Activated CD4-positive, alpha-beta T cell treated with anti-CD3 and anti-CD28 coated beads, Interleukin-2, amount 50 U/mL, for 16 hours (primary cell): ENCODE measurements at regions not wholly inside any gene's neighbourhood (a gene's known extent, or its start where the extent isn't known, plus 50 kb on each side); places are given as distances from the start of the nearest gene placed in this dataset.

Experiments used
- DNase-seq: peaks from one replicate; pipeline ENCODE4 v3.0.0-alpha.2; 2020

GRCh38 chr5:98638111-98638510, 135.4 kb upstream of the RGMB start:
- no peak for DNase-seq

GRCh38 chr5:98638701-98639100, 134.8 kb upstream of the RGMB start:
- DNase-seq, result no peak

- no peak for DNase-seq
Measured at GRCh38 chr5:98639274-98639673, 134.2 kb upstream of the RGMB start.

- no peak for DNase-seq
Measured at GRCh38 chr5:98641671-98642070, 131.8 kb upstream of the RGMB start.

GRCh38 chr5:98643569-98643968, 129.9 kb upstream of the RGMB start:
- no peak for DNase-seq

GRCh38 chr5:98651715-98652114, 121.7 kb upstream of the RGMB start:
- DNase-seq, result no peak

- no peak for DNase-seq
Measured at GRCh38 chr5:98656125-98656795, 117.2 kb upstream of the RGMB start.

GRCh38 chr5:98656796-98657195, 116.7 kb upstream of the RGMB start:
- DNase-seq, result no peak

- DNase-seq, result no peak
Measured at GRCh38 chr5:98657559-98657958, 115.9 kb upstream of the RGMB start.

GRCh38 chr5:98663521-98663920, 109.9 kb upstream of the RGMB start:
- no peak for DNase-seq

- no peak for DNase-seq
Measured at GRCh38 chr5:98664736-98665135, 108.7 kb upstream of the RGMB start.

GRCh38 chr5:98679963-98680362, 93.5 kb upstream of the RGMB start:
- no peak for DNase-seq

- no peak for DNase-seq
Measured at GRCh38 chr5:98690002-98690401, 83.5 kb upstream of the RGMB start.

- DNase-seq, result no peak
Measured at GRCh38 chr5:98694902-98695301, 78.6 kb upstream of the RGMB start.

- no peak for DNase-seq
Measured at GRCh38 chr5:98698359-98698758, 75.1 kb upstream of the RGMB start.

GRCh38 chr5:98700730-98701129, 72.7 kb upstream of the RGMB start:
- DNase-seq, result no peak

GRCh38 chr5:98705841-98706240, 67.6 kb upstream of the RGMB start:
- DNase-seq, result no peak

GRCh38 chr5:98709681-98710080, 63.8 kb upstream of the RGMB start:
- no peak for DNase-seq

GRCh38 chr5:98713027-98713426, 60.4 kb upstream of the RGMB start:
- no peak for DNase-seq

- DNase-seq, result no peak
Measured at GRCh38 chr5:98713856-98714255, 59.6 kb upstream of the RGMB start.

- no peak for DNase-seq
Measured at GRCh38 chr5:98714710-98715288, 58.7 kb upstream of the RGMB start.

- DNase-seq, result no peak
Measured at GRCh38 chr5:98721231-98721928, 52.1 kb upstream of the RGMB start.

- no peak for DNase-seq
Measured at GRCh38 chr5:98722188-98722587, 51.3 kb upstream of the RGMB start.

GRCh38 chr5:98723061-98723460, 50.4 kb upstream of the RGMB start:
- DNase-seq, result no peak
